ENCODE measurements at regions not wholly inside any gene's neighbourhood (a gene's known extent, or its start where the extent isn't known, plus 50 kb on each side); places are given as distances from the start of the nearest gene placed in this dataset.

DNA sequence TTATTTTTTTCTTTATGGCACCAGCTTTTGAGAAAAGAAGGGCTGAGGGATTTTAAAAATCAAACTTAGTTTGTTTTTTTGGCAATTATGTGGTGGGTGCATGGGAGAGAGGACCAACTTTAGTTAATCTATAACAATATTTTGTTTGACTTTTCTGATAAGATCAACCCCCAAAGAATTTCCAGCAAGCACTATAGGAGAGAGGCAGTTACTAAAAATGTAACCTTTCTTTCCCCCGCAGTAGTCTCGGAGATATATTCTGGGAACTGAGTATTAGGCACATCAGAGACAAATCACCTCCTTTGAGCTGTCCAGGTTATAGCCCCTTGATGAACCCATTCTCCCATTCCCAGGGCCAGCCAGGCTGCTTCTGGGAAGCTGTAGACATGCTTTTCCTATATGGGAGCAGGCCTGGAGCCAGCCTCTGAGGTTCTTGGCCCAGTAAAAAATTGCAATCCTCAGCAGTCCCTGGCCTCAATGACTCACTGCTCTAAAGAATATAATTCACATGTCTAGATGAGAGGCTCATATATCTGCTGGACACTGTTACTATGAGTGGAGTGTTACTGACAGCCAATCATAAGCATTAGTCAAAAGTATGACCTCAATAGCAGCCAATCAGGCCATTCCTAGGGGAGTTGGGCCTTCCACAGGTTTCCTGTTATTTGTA lies 138.3 kb upstream of the AGBL1 start:
- no peak for DNase-seq (ENCODE audit: low read depth in 2 of 2)

GRCh38 chr15:85942632-85943031 lies 137.0 kb upstream of the AGBL1 start:
- DNase-seq (ENCODE audit: low read depth in 2 of 2): no peak

GRCh38 chr15:85943151-85943550 lies 136.5 kb upstream of the AGBL1 start:
- DNase-seq (ENCODE audit: low read depth in 2 of 2): no peak

GRCh38 chr15:85943791-85944190 lies 135.9 kb upstream of the AGBL1 start:
- DNase-seq (ENCODE audit: low read depth in 2 of 2): no peak

- no peak for DNase-seq (ENCODE audit: low read depth in 2 of 2)
Measured at GRCh38 chr15:85947021-85947420, 132.7 kb upstream of the AGBL1 start.

DNA sequence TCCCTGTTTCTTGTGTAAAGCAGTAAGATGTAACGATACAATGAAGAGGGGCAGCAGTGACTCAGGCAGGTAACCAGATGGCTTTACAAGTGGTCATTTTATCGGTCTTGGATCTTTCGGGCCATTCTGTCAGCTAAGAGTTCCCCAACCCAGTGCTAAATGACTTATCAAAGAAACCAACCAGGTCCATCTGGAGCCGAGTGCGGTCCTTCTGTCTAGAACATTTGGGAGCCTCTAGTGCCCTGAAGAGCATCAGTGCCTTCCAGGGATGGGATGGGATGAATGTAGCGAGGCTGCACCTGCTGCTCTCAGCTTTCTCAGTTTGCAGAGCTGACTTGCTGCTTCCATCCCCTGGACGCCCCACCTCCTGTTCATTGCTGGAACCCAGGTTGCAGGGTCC lies 131.7 kb upstream of the AGBL1 start:
- no peak for DNase-seq (ENCODE audit: low read depth in 2 of 2)

DNA sequence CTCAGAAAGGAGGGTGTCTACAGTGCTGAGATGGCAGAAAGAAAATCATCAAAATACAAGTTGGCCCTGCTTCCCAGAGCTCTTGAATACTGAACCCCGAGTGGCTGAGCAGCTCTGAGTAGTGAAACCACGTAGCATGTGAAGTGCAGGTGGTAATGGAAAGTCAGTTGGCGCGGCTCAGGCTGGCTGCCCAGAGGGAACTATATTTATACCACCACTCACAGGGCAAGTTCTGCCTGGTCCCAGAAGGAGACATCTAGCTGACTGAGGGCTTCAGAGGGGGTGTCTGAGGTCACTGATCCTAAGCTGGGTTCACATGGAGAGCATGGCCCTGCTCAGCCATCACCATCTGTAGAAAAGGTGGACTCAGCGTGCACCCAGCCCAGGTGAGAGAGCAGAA lies 129.6 kb upstream of the AGBL1 start:
- DNase-seq (ENCODE audit: low read depth in 2 of 2): no peak

- no peak for DNase-seq (ENCODE audit: low read depth in 2 of 2)
Measured at GRCh38 chr15:85954586-85954985, 125.1 kb upstream of the AGBL1 start.

- no peak for DNase-seq (ENCODE audit: low read depth in 2 of 2)
Measured at GRCh38 chr15:85955501-85956391, 123.9 kb upstream of the AGBL1 start.

DNA sequence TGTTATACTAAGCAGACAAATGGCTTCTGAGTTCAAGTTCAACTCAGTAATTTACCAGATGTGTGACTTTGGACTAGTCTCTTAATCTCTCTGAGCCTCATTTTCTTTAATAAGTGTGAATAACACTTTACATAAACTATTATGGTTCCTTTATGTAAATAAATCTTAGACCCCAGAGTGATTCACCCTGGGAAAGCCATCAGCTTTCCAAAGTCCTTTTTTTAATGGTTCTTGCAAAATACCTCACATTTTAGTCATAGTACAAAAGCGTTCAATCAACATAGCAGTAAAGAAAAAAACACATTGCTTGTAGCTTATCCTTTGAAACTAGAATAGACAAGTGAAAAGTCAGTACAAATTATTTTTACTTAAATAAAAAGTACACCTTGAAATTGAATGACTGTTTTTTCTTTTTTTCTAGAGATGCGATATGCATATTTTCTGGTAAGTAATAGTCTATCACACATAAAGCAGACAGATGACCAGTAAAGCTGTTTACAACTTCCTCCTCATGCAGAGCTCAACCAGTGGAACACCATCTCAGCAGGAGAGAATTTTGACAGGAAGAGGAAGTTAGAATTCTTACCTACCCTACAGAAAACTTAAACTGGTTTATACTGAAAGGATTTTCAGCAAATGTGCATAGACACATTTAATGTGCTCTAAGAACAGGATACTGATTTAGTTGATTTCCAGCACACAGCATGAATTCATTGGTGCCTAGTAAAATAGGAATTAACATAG lies 123.0 kb upstream of the AGBL1 start:
- no peak for DNase-seq (ENCODE audit: low read depth in 2 of 2)

DNA sequence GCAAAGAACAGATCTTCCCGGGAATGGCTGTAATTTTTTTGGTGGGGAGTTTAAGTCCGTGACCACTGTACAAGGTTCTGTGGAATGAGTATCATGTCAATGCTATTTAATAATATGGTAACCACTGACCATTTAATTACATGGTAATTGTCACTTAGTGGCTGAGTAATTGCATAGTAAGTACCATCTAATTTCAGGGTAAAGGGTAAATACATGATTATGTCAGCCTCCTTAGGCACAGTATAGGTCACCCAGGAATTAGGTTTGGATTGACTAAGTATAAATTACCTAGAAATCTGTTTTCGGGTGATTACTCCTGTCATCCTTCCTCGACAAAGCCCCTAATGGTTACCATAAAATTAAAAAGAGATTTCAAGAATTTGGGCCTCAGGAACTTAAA lies 120.1 kb upstream of the AGBL1 start:
- no peak for DNase-seq (ENCODE audit: low read depth in 2 of 2)

- no peak for DNase-seq (ENCODE audit: low read depth in 2 of 2)
Measured at GRCh38 chr15:85960381-85960780, 119.3 kb upstream of the AGBL1 start.

DNA sequence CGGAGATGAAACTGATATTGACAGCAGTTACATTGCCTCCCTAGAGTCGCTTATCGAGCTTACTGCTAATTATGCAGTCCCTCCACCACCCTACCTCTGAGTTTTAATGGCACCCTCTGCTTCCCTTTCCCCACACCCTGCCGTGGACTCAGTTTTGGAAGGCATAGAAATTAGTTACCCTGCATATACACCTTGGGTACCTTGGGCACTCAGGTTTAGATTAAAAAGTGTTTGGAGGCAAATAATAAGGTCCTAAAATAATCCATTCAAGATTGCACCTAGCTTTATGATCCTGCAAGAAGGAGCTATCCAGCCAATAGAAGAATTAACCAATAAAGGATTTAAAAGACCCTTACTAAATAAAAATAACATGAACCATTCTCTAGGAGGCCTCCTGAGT lies 117.8 kb upstream of the AGBL1 start:
- DNase-seq (ENCODE audit: low read depth in 2 of 2): no peak

- no peak for DNase-seq (ENCODE audit: low read depth in 2 of 2)
Measured at GRCh38 chr15:85963262-85963760, 116.4 kb upstream of the AGBL1 start.

DNA sequence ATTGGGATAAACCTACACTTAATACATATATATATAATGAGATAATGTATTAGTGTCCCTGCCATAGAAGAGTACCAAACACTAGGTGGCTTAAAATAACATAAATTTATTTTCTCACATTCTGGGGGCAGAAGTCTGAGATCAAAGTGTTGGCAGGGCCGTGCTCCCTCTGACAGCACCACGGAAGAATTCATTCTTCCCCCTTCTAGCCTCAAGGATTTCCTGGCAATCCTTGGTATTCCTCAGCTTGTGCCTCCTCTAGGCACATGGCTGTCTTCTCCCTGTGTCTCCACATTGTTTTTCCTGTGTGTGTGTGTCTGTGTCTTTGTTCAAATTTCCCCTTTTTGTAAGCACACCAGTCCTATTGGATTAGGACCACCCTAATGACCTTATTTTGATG lies 115.2 kb upstream of the AGBL1 start:
- no peak for DNase-seq (ENCODE audit: low read depth in 2 of 2)

GRCh38 chr15:85967553-85967952 lies 112.1 kb upstream of the AGBL1 start:
- no peak for DNase-seq (ENCODE audit: low read depth in 2 of 2)

DNA sequence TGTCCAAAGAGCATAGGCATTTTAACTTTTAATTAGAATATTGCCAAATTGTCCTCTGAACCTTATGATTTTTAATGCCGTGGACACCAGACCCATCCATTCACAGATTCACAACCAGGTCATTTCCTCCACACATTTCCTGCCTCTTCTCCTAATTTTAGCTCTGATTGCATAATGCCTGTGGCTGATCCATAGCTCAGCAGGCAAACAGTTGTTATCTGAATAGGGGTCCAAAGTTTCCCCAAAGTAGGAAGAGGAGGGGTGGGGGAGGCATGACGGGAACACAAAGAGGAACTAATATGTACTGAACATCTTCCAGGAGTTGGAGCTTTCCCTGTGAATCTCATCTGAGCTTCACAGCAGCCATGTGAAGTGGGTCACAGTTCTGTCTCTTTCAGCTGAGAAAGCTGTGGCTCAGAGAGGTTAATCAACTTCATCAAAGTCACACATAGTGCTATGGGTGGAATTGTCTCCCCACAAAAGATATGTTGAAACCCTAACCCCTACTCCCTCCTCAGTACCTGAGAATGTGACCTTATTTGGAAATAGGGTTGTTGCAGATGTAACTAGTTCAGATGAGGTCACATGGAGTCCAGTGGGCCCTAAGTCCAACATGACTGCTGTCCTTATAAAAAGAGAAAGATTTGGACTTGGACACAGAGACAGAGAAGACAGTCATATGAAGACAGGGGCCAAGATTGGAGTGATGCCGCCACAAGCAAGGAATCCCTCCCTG lies 106.7 kb upstream of the AGBL1 start:
- no peak for DNase-seq (ENCODE audit: low read depth in 2 of 2)

- DNase-seq (ENCODE audit: low read depth in 2 of 2): no peak
Measured at GRCh38 chr15:85973584-85974347, 105.9 kb upstream of the AGBL1 start.

- DNase-seq (ENCODE audit: low read depth in 2 of 2): no peak
Measured at GRCh38 chr15:85974348-85974705, 105.3 kb upstream of the AGBL1 start.

GRCh38 chr15:85974742-85975141 lies 104.9 kb upstream of the AGBL1 start:
- DNase-seq (ENCODE audit: low read depth in 2 of 2): no peak

- DNase-seq (ENCODE audit: low read depth in 2 of 2): no peak
Measured at GRCh38 chr15:85976102-85976501, 103.6 kb upstream of the AGBL1 start.

All from stimulated activated CD4-positive, alpha-beta T cell treated with anti-CD3 and anti-CD28 coated beads, Interleukin-15, amount 100 ng/mL, for 48 hours (primary cell).